NCI-H1092 treated with DMSO at 0.1 percent for 48 hours (cell line): ENCODE measurements at regions not wholly inside any gene's neighbourhood (a gene's known extent, or its start where the extent isn't known, plus 50 kb on each side); places are given as distances from the start of the nearest gene placed in this dataset.
"Not testable (repeated sequence)": the region's sequence is repeated elsewhere in the genome, so short reads cannot be mapped to it uniquely, and the experiment has no call there.

Source experiments
- DNase-seq: peaks from one replicate; lab custom pipeline; 2025; lab: John Stamatoyannopoulos, UW

DNA sequence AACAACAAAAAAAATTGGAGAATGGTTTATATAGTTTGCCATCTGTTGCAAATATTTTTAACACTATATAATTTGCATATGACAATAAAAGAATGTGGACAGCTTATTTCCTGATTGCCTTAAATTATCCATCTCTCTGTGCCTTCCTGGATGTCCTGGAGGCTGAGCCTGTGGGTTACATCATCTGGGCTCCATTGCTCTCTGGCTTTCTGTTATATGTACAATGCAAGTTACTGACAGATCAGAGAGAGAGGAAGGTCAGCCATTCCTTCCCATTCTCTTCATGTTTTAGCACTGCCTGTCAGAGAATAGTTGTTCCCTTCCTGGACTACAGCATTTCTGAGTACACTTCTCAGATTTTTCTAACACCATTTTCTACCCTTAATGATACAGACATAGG lies 758.3 kb upstream of the PCDH20 start:
- peak; percentile 8 for DNase-seq

DNA sequence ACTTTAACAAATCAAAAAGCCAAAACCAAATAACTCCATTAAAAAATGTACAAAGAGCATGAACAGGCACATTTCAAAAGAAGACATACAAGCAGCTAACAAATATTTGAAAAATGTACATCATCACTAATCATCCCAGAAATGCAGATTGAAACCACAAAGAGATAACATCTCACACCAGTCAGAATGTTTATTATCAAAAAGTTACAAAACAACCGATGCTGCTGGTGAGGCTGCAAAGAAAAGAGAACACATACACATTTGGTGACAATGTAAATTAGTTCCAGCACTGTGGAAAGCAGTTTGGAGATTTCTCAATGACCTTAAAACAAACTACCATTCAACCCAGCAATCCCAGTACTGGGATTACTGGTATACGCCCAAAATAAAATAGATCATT lies 756.0 kb upstream of the PCDH20 start:
- DNase-seq, result no peak

DNA sequence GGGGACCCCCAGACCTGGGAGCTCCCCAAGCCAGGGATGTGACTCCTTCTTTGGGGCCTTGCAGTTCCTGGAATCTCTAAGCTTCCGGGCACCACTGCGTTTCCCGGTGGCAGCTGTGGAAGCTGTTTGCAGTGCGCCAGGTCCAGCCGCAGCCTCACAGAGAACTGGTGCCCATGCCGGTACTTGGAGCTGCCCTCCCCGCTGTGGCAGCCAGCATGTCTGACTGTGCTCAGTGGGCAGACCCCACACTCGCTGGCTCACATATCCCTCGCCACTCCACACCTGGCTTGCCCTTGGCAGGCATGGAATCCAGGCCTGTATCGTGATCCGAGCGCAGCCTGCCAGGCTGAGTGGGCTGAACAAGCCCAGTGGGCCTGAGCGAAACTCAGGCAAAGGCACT lies 753.2 kb upstream of the PCDH20 start:
- DNase-seq, result no peak

DNA sequence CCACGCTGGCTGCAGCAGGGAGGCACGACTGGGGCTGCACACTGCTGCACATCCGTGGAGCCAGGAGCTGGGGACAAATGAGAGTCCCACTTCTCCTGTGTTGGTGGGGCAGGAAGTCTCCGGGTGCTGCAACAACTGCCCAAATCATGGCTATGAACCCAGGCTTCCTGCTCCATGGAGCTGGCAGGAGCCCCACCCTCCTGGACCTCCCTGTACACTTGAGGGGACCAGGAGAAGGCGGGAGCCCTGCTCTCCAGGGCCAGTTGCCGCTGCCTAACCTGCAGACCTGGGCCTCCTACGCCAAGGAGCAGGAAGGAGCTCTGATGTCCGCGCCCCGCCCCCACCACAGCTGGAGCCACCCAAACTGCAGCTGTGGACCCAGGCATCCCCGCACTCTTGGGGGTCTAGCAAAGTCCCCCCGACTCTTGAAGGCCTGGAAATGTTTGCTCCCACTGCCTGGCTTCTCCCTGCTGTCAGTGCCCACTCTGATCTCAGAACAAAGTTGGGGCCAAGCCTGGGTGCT lies 752.1 kb upstream of the PCDH20 start:
- no peak for DNase-seq

GRCh38 chr13:62162860-62163259 lies 747.2 kb upstream of the PCDH20 start:
- DNase-seq, result no peak

- no peak for DNase-seq
These were observed 742.9 kb upstream of the PCDH20 start for GRCh38 chr13:62158520-62158919.

GRCh38 chr13:62151724-62152123 lies 736.1 kb upstream of the PCDH20 start:
- DNase-seq, result not testable (repeated sequence)

DNA sequence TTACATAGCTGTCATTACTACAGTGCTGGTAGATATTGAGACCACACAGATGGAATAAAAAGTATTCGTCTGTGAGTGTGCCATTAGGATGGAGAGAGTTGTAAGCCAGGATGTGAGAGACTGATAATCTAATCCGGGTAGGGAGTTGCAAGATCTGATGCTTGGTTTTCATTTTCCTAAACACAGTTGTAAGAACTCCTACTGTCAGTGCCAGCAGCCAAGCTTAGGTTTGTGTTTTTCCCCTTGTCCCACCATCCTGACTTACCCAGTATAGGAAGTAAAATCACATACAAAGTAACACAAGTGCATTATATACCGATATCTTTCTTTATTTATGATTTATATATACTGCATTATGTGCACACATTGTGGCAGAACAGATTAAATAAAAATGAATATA lies 726.4 kb upstream of the PCDH20 start:
- DNase-seq, result no peak

- no peak for DNase-seq
These were observed 723.9 kb upstream of the PCDH20 start for GRCh38 chr13:62139597-62139996.

DNA sequence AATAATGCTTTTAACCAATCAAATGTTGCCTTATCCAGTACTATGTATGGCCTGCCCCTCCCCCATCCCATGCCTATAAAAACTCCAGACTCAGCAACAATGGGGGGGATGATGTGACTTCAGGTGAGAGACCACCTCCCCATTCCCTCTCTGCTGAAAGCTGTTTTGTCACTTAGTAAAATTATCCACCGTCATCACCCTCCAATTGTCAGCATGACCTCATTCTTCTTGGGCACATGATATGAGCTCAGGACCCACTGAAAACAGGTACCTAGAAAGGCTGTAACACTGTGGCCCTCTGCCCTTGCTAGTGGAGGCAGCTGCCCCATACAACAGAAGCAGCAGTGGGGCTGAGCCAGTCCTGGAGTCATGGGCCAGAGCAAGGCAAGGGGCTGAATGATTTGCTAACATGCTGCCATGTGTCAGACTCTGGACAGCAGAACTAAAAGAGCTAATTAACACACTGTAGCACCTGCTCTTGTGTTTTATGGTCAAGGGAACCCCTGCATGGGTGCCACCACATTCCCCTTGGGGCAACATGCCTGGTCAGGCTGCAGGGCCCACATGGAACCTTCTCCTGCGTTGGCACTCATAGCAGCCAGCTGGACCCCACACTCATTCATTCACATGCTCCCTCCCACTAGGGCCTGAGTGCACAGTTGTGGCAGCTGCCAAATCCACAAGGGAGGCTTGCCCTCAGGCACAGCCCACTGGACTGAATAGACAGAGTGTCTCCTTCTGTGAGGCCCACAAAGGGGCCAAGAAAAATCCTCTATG lies 722.2 kb upstream of the PCDH20 start:
- no peak for DNase-seq

GRCh38 chr13:62131604-62132003 lies 716.0 kb upstream of the PCDH20 start:
- DNase-seq, result no peak

DNA sequence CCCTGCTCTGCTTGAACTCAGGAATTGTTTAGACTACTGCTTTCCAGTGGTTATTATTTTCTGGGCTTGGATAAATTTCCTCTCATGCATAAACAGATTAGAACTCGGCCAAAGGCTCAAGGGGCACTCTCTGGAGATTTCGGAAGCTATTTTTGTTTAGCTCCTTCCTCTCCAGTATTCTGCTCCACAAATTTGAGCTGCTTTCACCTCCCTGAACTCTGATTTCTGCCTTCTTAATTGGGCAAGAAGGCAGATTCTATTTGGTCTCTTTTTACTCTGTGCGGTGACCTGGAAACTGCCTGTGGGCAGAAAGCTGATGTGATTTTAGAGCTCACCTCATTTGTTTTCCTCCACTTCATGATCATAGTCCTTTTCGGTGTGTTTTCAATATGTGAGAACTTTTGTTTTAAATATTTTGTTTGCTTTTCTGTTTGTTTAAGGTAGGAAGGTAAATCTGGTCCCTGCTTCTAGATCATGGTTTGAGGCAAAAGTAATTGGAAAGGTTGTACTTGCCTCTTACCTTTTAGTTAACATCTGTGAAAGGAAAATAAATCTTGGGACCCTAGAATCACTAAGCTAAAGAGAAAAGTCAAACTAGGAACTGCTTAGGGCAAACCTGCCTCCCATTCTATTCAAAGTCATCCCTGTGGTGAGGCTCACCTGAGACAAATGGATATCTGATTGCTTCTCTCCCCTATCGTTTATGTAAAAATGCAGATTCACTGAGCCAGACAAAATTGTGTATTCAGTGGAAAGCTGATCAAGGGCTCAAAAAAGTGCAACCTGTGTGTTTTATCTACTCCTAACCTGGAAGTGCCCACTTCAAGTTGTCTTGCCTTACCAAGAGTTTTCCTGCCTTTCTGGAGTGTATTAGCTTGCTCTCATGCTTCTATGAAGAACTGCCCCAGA lies 714.7 kb upstream of the PCDH20 start:
- no peak for DNase-seq

GRCh38 chr13:62129000-62129551 lies 713.4 kb upstream of the PCDH20 start:
- no peak for DNase-seq

DNA sequence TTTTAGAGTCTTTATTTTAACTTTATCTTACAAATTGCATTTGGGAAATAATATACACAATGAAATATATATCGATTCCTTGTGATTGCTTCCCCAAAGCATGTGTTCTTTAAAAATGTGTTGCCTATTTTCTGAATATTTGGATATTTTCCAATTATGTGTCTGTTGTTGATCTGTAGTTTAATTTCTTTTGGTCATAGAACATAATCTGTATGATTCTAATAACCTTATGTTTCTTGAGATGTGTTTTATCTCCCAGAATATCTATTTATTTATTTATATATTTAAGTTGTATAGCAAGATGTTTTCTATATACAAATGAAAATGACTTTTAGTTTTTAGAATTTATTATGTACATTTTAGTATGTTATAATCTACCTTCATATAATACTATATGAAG lies 710.8 kb upstream of the PCDH20 start:
- no peak for DNase-seq

DNA sequence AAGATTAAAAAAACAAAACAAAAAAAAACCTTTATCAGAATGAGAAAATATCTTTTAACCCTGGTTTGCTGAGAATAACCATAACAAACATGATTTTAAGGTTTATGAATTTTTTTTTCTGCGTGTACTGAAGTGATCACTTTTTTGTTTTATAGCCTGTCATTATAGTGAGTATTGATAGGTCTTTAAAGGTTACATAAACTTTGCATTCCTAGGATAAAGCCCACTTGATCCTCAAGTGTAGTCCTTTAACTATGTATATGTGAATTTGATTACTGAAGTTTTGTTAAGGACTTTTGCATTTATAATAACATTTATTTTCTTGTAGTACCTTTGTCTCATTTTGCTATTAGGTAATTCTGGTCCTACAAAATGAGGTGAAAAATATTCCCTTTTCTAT lies 709.8 kb upstream of the PCDH20 start:
- DNase-seq, result no peak

GRCh38 chr13:62123409-62123808 lies 707.8 kb upstream of the PCDH20 start:
- peak; percentile 20 for DNase-seq

GRCh38 chr13:62122434-62122833 lies 706.8 kb upstream of the PCDH20 start:
- DNase-seq, result no peak

DNA sequence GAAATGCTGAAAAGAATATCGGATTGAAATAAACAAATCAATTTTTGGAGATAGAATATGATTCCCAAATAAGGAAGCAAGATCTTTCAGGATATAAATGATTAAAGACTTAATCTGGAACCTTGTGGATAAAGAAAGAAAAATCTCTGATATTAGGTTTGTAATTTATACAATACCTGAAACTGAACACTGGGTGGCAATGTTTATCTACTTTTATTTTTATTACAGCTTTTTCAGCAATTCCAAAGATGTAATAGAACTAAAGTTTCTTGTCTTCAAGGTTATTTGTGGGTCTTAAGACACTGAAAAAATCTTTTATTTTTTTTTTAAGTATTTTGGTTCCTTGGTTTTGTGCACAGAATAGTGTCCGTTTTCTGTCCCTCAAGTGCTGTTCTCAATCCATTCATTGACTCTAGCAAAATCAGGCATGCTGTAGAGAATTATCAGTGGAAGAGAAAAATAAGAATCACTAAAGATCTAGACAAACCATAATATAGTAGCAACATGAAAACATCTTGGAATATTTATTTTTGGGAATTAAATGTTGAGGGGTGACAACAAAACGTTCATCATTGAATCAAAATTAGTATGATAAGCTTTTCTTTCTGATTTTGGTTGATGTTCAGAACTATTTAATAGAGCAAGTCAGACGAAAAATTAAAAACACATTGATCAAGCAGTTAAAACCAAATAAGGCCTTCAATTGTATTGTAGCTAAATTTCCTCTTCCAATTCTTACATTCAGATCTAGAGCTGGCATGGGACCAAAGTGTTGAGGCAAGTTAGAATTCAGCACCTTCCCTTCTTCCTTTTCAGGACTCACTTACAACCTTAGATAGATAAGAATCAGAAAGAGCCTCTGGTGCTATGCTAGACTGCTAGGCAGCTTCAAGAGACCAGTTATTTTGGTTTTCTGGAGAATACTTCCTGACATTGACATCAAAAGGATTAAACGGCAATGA lies 704.4 kb upstream of the PCDH20 start:
- DNase-seq, result peak; percentile 72

DNA sequence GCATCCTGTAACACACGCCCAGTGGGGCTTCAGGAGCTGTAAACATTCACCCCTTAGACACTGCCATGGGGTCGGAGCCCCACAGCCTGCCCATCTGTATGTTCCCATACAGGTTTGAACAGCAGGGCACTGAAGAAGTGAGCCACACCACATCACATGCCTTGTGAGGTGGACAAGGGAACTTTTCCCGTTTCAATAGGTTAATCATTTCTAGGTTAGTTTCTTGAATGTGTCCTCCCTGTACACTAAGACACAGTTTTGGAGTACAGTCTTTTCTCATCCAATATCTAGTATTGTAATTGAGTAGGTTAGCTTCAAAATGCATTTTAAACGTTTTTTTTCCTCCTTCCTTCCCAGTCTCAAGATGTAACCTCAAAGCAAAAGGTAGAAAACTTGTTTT lies 700.2 kb upstream of the PCDH20 start:
- no peak for DNase-seq

- DNase-seq, result no peak
These were observed 697.5 kb upstream of the PCDH20 start for GRCh38 chr13:62113179-62113578.

- DNase-seq, result no peak
These were observed 694.4 kb upstream of the PCDH20 start for GRCh38 chr13:62110079-62110478.

DNA sequence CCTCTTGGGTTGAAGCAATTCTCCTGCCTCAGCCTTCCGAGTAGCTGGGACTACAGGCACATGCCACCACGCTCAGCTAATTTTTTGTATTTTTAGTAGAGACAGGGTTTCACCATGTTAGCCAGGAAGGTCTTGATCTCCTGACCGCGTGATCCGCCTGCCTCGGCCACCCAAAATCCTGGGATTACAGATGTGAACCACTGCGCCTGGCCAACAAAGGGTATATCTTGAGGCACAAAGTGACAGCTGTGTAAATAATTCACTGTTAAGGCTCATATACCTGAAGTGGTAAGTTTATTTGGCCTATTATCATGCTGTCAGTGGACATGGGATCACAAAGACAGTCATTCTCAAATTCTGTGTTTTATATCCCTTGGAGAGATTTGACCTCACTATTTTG lies 688.5 kb upstream of the PCDH20 start:
- DNase-seq, result peak; percentile 36
